T-cell (primary cell): ENCODE measurements at regions not wholly inside any gene's neighbourhood (a gene's known extent, or its start where the extent isn't known, plus 50 kb on each side); places are given as distances from the start of the nearest gene placed in this dataset.

Source experiments
- ATAC-seq, 4 experiments: fragments of 200-7000 bp in 3 of 4; fragments of 150-1000 bp in 1 of 4; cut with Tn5 transposase; replicated peaks in 1 of 4; 1 replicate in 3 of 4; 2 replicates in 1 of 4; pipeline ENCODE4 v1.10.0; 2021; ENCODE audit warnings: moderate library complexity in 3 of 4, mild to moderate bottlenecking in 2 of 4, moderate number of reproducible peaks in 1 of 4
- CTCF ChIA-PET, 2 donors: fragments of 300-600 bp; sonication (Branson Sonifier 250); formaldehyde crosslinking; loops; one replicate each; lab custom pipeline; 2022; ENCODE audit warnings: antibody characterized with exemption in 2 of 2; lab: Charles Lee
- POLR2A ChIA-PET, 2 donors: fragments of 300-600 bp; sonication (Branson Sonifier 250); formaldehyde crosslinking; loops; one replicate each; lab custom pipeline; 2022; ENCODE audit warnings: antibody characterized with exemption in 2 of 2; lab: Charles Lee
- DNase-seq, 35 experiments: peaks; one replicate each; pipeline versions ENCODE4 v3.0.0 to v3.0.0-alpha.2; 2013 to 2023
- H3K27ac ChIP-seq: one replicate; pipeline ENCODE4 v1.5.1; 2013; ENCODE audit warnings: low read length
- H3K27me3 ChIP-seq, 2 experiments: replicated peaks in 1 of 2; 1 replicate in 1 of 2; 2 replicates in 1 of 2; pipeline versions ENCODE4 v1.6.1 to v1.7.0; 2013; ENCODE audit warnings: low read length in 1 of 2, mixed read lengths in 1 of 2; ENCODE audit not compliant: control insufficient read depth in 2 of 2, insufficient read depth in 2 of 2; ENCODE audit errors: extremely low read depth in 1 of 2
- H3K36me3 ChIP-seq, 2 donors: 1 replicate in 1 of 2; 2 replicates in 1 of 2; pipeline versions ENCODE4 v1.6.1 to v1.7.0; 2013; ENCODE audit warnings: low read length in 1 of 2; ENCODE audit not compliant: control insufficient read depth in 2 of 2, insufficient read depth in 1 of 2; ENCODE audit errors: extremely low read depth in 1 of 2
- H3K4me1 ChIP-seq, 2 experiments: 1 replicate in 1 of 2; 2 replicates in 1 of 2; pipeline versions ENCODE4 v1.6.1 to v1.7.0; 2013; ENCODE audit warnings: low read length in 2 of 2, mixed read lengths in 1 of 2; ENCODE audit not compliant: insufficient read depth in 2 of 2, control insufficient read depth in 1 of 2; ENCODE audit errors: extremely low read depth in 1 of 2
- H3K4me3 ChIP-seq, 2 donors: 1 replicate in 1 of 2; 2 replicates in 1 of 2; pipeline versions ENCODE4 v1.5.1 to v1.7.0; 2013; ENCODE audit warnings: mild to moderate bottlenecking in 2 of 2, low read length in 1 of 2, moderate library complexity in 1 of 2; ENCODE audit not compliant: control insufficient read depth in 1 of 2; ENCODE audit errors: extremely low read depth in 1 of 2
- H3K9me3 ChIP-seq: 2 replicates; pipeline ENCODE4 v1.7.0; 2013
- H3K27ac Mint-ChIP-seq, 2 donors: one replicate each; pipeline ENCODE4 v1.8.0; 2020 to 2021; ENCODE audit warnings: mild to moderate bottlenecking in 2 of 2, mixed read lengths in 2 of 2
- H3K27me3 Mint-ChIP-seq, 2 donors: one replicate each; pipeline ENCODE4 v1.8.0; 2021 to 2022; ENCODE audit warnings: mixed read lengths in 2 of 2
- H3K36me3 Mint-ChIP-seq: one replicate; pipeline ENCODE4 v1.8.0; 2021; ENCODE audit warnings: mixed read lengths
- H3K4me1 Mint-ChIP-seq, 3 donors: one replicate each; pipeline ENCODE4 v1.8.0; 2020 to 2022; ENCODE audit warnings: mixed read lengths in 3 of 3, mild to moderate bottlenecking in 1 of 3
- H3K4me3 Mint-ChIP-seq, 3 donors: one replicate each; pipeline ENCODE4 v1.8.0; 2020 to 2022; ENCODE audit warnings: mild to moderate bottlenecking in 3 of 3, mixed read lengths in 3 of 3, moderate library complexity in 3 of 3
- H3K9me3 Mint-ChIP-seq, 3 donors: one replicate each; pipeline ENCODE4 v1.8.0; 2020 to 2022; ENCODE audit warnings: mixed read lengths in 3 of 3
- WGBS: methylation state at CpG from one replicate; pipeline ENCODE4 v1.1.5; 2013; ENCODE audit warnings: missing lambda C conversion rate; ENCODE audit not compliant: insufficient coverage; 5-methylcytosine and 5-hydroxymethylcytosine counted together

- Mint-ChIP-seq H3K27me3 (no peaks in the 10 kb centered on the region), H3K9me3 (peaks cover 0 to 8% (median 5%) of the 10 kb centered on the region in 3 donors), H3K4me3 (no peak overlapping the region), H3K27ac (no peak overlapping the region), H3K36me3 (no peaks in the 10 kb centered on the region), H3K4me1 (no peaks in the 10 kb centered on the region)
- H3K9me3 ChIP-seq = no peaks in the 10 kb centered on the region
- H3K27me3 ChIP-seq = no peaks in the 10 kb centered on the region
- 11% methylated on average over 1 of the region's 3 CpGs for WGBS
- H3K4me1 ChIP-seq = no peaks in the 10 kb centered on the region
- CTCF ChIA-PET = no interaction called here
- H3K36me3 ChIP-seq = no peaks in the 10 kb centered on the region
- POLR2A ChIA-PET = no interaction called here
- no peak for DNase-seq
- no peak overlapping the region for H3K27ac ChIP-seq
- ATAC-seq = no peak
- no peak overlapping the region for H3K4me3 ChIP-seq
These were observed 412.0 kb downstream of the HAPSTR1 start for GRCh38 chr16:9503251-9503984.

GRCh38 chr16:9508328-9508936 is 417.0 kb downstream of the HAPSTR1 start:
- Histone ChIP-seq H3K4me1 (no peaks in the 10 kb centered on the region), H3K27ac (no peak overlapping the region), H3K27me3 (no peaks in the 10 kb centered on the region), H3K36me3 (no peaks in the 10 kb centered on the region), H3K9me3 (no peaks in the 10 kb centered on the region), H3K4me3 (no peak overlapping the region)
- no peak overlapping the region for H3K27ac Mint-ChIP-seq
- DNase-seq = no peak
- no peak overlapping the region for H3K4me3 Mint-ChIP-seq
- H3K36me3 Mint-ChIP-seq = no peaks in the 10 kb centered on the region
- H3K9me3 Mint-ChIP-seq = peaks cover 2 to 16% (median 7%) of the 10 kb centered on the region in 3 donors
- no peaks in the 10 kb centered on the region for H3K4me1 Mint-ChIP-seq
- ChIA-PET CTCF (no interaction called here), POLR2A (no interaction called here)
- ATAC-seq = no peak
- WGBS = 64% methylated on average over 2 of the region's 6 CpGs
- no peaks in the 10 kb centered on the region for H3K27me3 Mint-ChIP-seq

- H3K4me1 ChIP-seq = no peaks in the 10 kb centered on the region
- no peak for ATAC-seq
- DNase-seq = no peak
- no peaks in the 10 kb centered on the region for H3K36me3 ChIP-seq
- Mint-ChIP-seq H3K9me3 (peaks cover 2 to 18% (median 10%) of the 10 kb centered on the region in 3 donors), H3K4me1 (no peaks in the 10 kb centered on the region), H3K27ac (no peak overlapping the region), H3K36me3 (no peaks in the 10 kb centered on the region), H3K4me3 (no peak overlapping the region), H3K27me3 (no peaks in the 10 kb centered on the region)
- no peak overlapping the region for H3K27ac ChIP-seq
- no peak overlapping the region for H3K4me3 ChIP-seq
- WGBS = no CpG with 5 or more reads among the region's 2 CpGs
- H3K27me3 ChIP-seq = no peaks in the 10 kb centered on the region
- POLR2A ChIA-PET = no interaction called here
- H3K9me3 ChIP-seq = no peaks in the 10 kb centered on the region
- CTCF ChIA-PET = no interaction called here
These were observed 418.2 kb downstream of the HAPSTR1 start for GRCh38 chr16:9509663-9510062.

- 72% methylated on average over 3 of the region's 7 CpGs for WGBS
- Histone ChIP-seq H3K4me1 (no peaks in the 10 kb centered on the region), H3K4me3 (no peak overlapping the region), H3K27me3 (no peaks in the 10 kb centered on the region), H3K27ac (no peak overlapping the region), H3K36me3 (no peaks in the 10 kb centered on the region), H3K9me3 (no peaks in the 10 kb centered on the region)
- ATAC-seq = no peak
- no peak for DNase-seq
- H3K9me3 Mint-ChIP-seq = peaks cover 2 to 18% (median 10%) of the 10 kb centered on the region in 3 donors
- no peak overlapping the region for H3K4me3 Mint-ChIP-seq
- H3K36me3 Mint-ChIP-seq = no peaks in the 10 kb centered on the region
- H3K27me3 Mint-ChIP-seq = no peaks in the 10 kb centered on the region
- H3K4me1 Mint-ChIP-seq = no peaks in the 10 kb centered on the region
- no peak overlapping the region for H3K27ac Mint-ChIP-seq
- ChIA-PET POLR2A (no interaction called here), CTCF (no interaction called here)
These were observed 419.9 kb downstream of the HAPSTR1 start for GRCh38 chr16:9511389-9511788.

DNA sequence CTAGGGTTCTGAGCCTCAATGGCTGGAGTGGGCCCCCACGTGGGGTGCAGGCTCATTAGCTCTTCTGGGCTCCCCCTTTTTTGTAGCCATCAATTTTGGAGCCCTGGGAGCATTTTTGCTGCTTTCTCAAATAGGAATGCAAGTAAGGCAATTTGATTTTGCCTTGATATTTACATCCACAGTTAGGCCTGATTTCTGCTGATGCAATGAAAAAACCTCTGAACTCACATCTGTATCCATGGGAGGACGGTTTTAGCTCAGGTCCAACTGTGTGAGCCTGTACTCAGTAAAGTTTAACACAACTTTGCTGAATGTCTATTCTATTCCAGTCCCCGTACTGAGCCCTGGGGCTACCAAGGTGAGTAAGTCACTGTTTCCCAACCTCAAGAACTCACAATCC is 425.0 kb downstream of the HAPSTR1 start:
- Histone ChIP-seq H3K27me3 (no peaks in the 10 kb centered on the region), H3K36me3 (no peaks in the 10 kb centered on the region), H3K4me3 (no peak overlapping the region), H3K27ac (no peak overlapping the region), H3K4me1 (no peaks in the 10 kb centered on the region), H3K9me3 (no peaks in the 10 kb centered on the region)
- Mint-ChIP-seq H3K4me1 (no peaks in the 10 kb centered on the region), H3K27me3 (no peaks in the 10 kb centered on the region), H3K27ac (no peak overlapping the region), H3K9me3 (peaks cover 5 to 16% (median 10%) of the 10 kb centered on the region in 3 donors), H3K36me3 (no peaks in the 10 kb centered on the region), H3K4me3 (no peak overlapping the region)
- DNase-seq (no peak), ATAC-seq (no peak)
- WGBS = 20% methylated on average over 1 of the region's 3 CpGs
- POLR2A ChIA-PET = no interaction called here
- CTCF ChIA-PET = no interaction called here

DNA sequence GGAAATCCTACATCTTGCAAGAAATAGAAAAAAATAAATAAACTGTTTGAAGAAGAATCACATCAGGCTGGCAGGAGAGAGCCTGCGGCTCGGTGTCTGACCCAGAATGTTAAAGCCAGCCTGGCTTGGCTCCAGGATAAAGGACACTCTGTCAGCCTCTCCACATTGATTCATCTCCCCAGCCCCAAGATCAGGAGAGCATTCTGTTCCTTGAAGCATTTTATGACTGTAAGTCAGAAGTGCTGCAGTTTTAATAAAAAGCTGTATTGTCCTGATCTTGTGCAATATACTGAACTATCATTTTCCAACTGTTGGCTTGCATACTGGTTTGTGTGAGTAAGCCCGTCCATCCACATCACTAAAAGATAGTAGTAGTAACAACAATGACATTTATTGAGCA is 426.6 kb downstream of the HAPSTR1 start:
- H3K27me3 Mint-ChIP-seq = no peaks in the 10 kb centered on the region
- ChIA-PET CTCF (no interaction called here), POLR2A (no interaction called here)
- no peaks in the 10 kb centered on the region for H3K36me3 ChIP-seq
- H3K27ac ChIP-seq = no peak overlapping the region
- H3K9me3 ChIP-seq = no peaks in the 10 kb centered on the region
- no peaks in the 10 kb centered on the region for H3K27me3 ChIP-seq
- DNase-seq (no peak), ATAC-seq (no peak)
- H3K36me3 Mint-ChIP-seq = no peaks in the 10 kb centered on the region
- no peaks in the 10 kb centered on the region for H3K4me1 Mint-ChIP-seq
- H3K4me1 ChIP-seq = no peaks in the 10 kb centered on the region
- peaks cover 4 to 10% (median 6%) of the 10 kb centered on the region in 3 donors for H3K9me3 Mint-ChIP-seq
- WGBS = no CpG with 5 or more reads among the region's 3 CpGs
- H3K4me3 ChIP-seq = no peak overlapping the region
- H3K4me3 Mint-ChIP-seq = no peak overlapping the region
- H3K27ac Mint-ChIP-seq = no peak overlapping the region
